ENCODE measurements at regions not wholly inside any gene's neighbourhood (a gene's known extent, or its start where the extent isn't known, plus 50 kb on each side); places are given as distances from the start of the nearest gene placed in this dataset.
A peak's percentile ranks its signal among the peaks of the same experiment; 100 is the strongest.

- ATAC-seq, result no peak
- H3K4me3 Mint-ChIP-seq, result no peak overlapping the region
- no peaks in the 10 kb centered on the region for H3K36me3 Mint-ChIP-seq (ENCODE audit: low read depth)
- H3K27ac ChIP-seq (ENCODE audit: low read depth), result no peak overlapping the region
- no peaks in the 10 kb centered on the region for H4K20me1 ChIP-seq (replicated peaks; ENCODE audit: insufficient read depth)
- H3K36me3 ChIP-seq (ENCODE audit: insufficient read depth), result no peaks in the 10 kb centered on the region
- no peaks in the 10 kb centered on the region for H3K27me3 Mint-ChIP-seq (ENCODE audit: insufficient read depth, low read depth, poor library complexity)
- H3K9me2 ChIP-seq (ENCODE audit: insufficient read depth), result no peaks in the 10 kb centered on the region
- no peak overlapping the region for H3K4me3 ChIP-seq
- no peak overlapping the region for H3K4me2 ChIP-seq
- peaks cover 23% of the 10 kb centered on the region for H3K4me1 Mint-ChIP-seq
- H2AFZ ChIP-seq, result no peak overlapping the region
- TF ChIP-seq ETS1 (IDR thresholded peaks at IDR 0.05), result no peak
- no peak for TF ChIP-seq EZH2phosphoT487 (IDR thresholded peaks at IDR 0.05; ENCODE audit: unreplicated experiment)
- no peak for TF ChIP-seq NANOG (IDR thresholded peaks at IDR 0.05; ENCODE audit: borderline replicate concordance)
- no peak overlapping the region for H3K27ac Mint-ChIP-seq
- H3K79me2 ChIP-seq (replicated peaks; ENCODE audit: insufficient read depth), result no peaks in the 10 kb centered on the region
- H3F3A ChIP-seq (replicated peaks; ENCODE audit: low read depth), result no peaks in the 10 kb centered on the region
- no peaks in the 10 kb centered on the region for H3K27me3 ChIP-seq (ENCODE audit: insufficient read depth)
- DNase-seq (ENCODE audit: low spot score), result no peak
- H3K9me3 Mint-ChIP-seq, result no peaks in the 10 kb centered on the region
- peaks cover 15% of the 10 kb centered on the region for H3K4me1 ChIP-seq (ENCODE audit: insufficient read depth)
Measured at GRCh38 chr2:226553333-226553732, 246.3 kb downstream of the IRS1 start.

GRCh38 chr2:226552571-226553285 lies 246.9 kb downstream of the IRS1 start:
- no peak overlapping the region for H3K27ac ChIP-seq (ENCODE audit: low read depth)
- H3K4me3 ChIP-seq, result no peak overlapping the region
- ATAC-seq (no peak), DNase-seq (ENCODE audit: low spot score) (no peak)
- H3K4me1 Mint-ChIP-seq, result peaks cover 23% of the 10 kb centered on the region
- no peaks in the 10 kb centered on the region for H3K9me3 Mint-ChIP-seq
- peak overlapping the region; percentile 36 for H3K27ac Mint-ChIP-seq
- H3K4me1 ChIP-seq (ENCODE audit: insufficient read depth), result peaks cover 15% of the 10 kb centered on the region
- H2AFZ ChIP-seq, result 0 out of 2 replicates have a peak overlapping the region, but pooled peaks have one; percentile 5
- H3K27me3 Mint-ChIP-seq (ENCODE audit: insufficient read depth, low read depth, poor library complexity), result no peaks in the 10 kb centered on the region
- H3K27me3 ChIP-seq (ENCODE audit: insufficient read depth), result no peaks in the 10 kb centered on the region
- H3K4me3 Mint-ChIP-seq, result no peak overlapping the region
- H3F3A ChIP-seq (replicated peaks; ENCODE audit: low read depth), result no peaks in the 10 kb centered on the region
- H3K36me3 Mint-ChIP-seq (ENCODE audit: low read depth), result no peaks in the 10 kb centered on the region
- H4K20me1 ChIP-seq (replicated peaks; ENCODE audit: insufficient read depth), result no peaks in the 10 kb centered on the region
- H3K4me2 ChIP-seq, result no peak overlapping the region
- H3K36me3 ChIP-seq (ENCODE audit: insufficient read depth), result no peaks in the 10 kb centered on the region
- H3K79me2 ChIP-seq (replicated peaks; ENCODE audit: insufficient read depth), result no peaks in the 10 kb centered on the region
- no peaks in the 10 kb centered on the region for H3K9me2 ChIP-seq (ENCODE audit: insufficient read depth)
- TF ChIP-seq ZNF331 (CRISPR knock-in tag; IDR thresholded peaks at IDR 0.05; ENCODE audit: low read depth) (no peak), CREB1 (CRISPR knock-in tag; IDR thresholded peaks at IDR 0.05; ENCODE audit: low read depth) (no peak), REST (IDR thresholded peaks at IDR 0.05; ENCODE audit: unreplicated experiment) (no peak), POLR2AphosphoS5 (IDR thresholded peaks at IDR 0.05; ENCODE audit: low read depth) (no peak), NANOG (IDR thresholded peaks at IDR 0.05; ENCODE audit: borderline replicate concordance) (no peak), ZNF462 (CRISPR knock-in tag; IDR thresholded peaks at IDR 0.05) (no peak), EZH2 (IDR thresholded peaks at IDR 0.05; ENCODE audit: low read depth, unreplicated experiment) (no peak), JUNB (IDR thresholded peaks at IDR 0.05; ENCODE audit: unreplicated experiment) (no peak), EZH2phosphoT487 (IDR thresholded peaks at IDR 0.05; ENCODE audit: unreplicated experiment) (no peak), ZNF114 (CRISPR knock-in tag; IDR thresholded peaks at IDR 0.05) (no peak)
